ENCODE measurements at regions not wholly inside any gene's neighbourhood (a gene's known extent, or its start where the extent isn't known, plus 50 kb on each side); places are given as distances from the start of the nearest gene placed in this dataset.
"Not testable (repeated sequence)": the region's sequence is repeated elsewhere in the genome, so short reads cannot be mapped to it uniquely, and the experiment has no call there.

DNA sequence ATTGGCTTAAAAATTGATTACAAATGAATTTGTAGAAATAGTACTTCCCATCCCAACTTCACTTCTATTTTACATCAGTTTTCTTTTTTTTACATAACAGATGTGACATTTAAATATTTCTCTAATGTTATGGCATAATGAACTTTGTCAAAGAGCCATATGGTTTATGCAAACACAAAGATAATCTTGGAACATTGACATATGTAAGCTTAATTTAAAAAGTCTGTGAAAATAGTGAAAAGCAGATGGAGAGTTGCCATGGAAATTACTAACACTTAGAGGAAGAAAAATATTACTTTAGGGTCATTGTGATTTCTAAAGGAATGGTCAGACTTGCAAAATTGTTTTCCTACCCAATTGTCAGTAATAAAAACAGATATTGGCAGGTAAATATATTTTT is 232.4 kb downstream of the AEBP2 start:
- peak; percentile 33 for DNase-seq

DNA sequence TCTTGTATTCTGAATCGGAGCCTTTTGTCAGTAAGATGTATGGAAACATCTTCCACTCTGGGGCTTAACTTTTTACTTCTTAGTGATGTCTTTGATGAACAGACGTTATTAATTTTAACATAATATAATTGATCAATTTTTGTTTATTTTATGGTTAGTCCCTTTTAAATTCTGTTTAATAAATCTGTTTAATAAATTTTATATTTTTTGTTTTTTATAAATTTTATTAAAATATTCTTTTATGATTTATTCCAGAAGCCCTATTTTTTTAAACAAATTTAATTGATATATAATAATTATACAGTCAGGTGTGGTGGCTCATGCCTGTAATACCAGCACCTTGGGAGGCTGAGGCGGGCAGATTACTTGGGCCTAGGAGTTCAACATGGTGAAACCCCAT is 235.1 kb downstream of the AEBP2 start:
- DNase-seq: no peak

DNA sequence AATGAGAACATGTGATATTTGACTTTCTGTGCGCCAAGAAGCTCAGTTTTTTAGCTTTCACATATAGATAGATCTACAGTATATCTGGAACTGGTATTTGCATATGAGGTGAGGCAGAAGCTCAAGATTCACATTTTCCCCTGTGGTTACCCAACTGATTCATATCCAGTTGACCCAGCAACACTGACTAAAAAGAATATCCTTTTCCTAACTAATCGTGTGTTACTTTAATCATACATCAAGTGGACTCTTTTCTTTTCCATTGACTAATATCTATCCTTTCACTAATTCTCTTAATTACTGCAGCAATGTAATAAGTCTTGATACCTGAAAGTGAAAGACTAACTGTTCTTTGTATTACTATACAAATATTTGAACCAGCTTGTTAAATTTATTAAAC is 236.1 kb downstream of the AEBP2 start:
- DNase-seq: no peak

DNA sequence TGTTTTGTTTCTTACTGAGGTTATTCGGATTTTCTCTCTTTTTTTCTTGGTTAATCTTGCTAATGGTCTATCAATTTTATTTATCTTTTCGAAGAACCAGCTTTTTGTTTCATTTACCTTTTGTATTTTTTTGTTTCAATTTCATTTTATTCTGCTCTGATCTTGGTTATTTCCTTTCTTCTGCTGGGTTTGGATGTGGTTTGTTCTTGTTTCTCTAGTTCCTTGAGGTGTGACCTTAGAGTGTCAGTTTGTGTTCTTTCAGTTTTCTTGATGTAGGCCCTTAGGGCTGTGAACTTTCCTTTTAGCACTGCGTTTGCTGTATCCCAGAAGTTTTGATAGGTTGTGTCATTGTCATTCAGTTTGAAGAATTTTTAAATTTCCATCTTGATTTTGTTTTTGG is 239.2 kb downstream of the AEBP2 start:
- DNase-seq: not testable (repeated sequence)

DNA sequence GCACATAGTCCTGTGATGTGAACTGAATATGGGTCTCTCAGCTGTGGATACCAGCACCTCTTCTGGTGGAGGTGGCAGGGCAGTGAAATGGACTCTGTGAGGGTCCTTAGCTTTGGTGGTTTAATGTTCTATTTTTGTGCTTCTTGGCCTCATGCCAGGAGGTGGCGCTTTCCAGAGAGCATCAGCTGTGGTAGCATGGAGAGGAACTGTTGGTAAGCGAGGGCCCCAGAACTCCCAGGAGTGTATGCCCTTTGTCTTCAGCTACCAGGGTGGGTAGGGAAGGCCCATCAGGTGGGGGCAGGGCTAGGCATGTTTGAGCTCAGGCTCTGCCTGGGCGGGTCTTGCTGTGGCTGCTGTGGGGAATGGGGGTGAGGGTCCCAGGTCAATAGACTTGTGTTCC is 241.7 kb downstream of the AEBP2 start:
- DNase-seq: no peak

DNA sequence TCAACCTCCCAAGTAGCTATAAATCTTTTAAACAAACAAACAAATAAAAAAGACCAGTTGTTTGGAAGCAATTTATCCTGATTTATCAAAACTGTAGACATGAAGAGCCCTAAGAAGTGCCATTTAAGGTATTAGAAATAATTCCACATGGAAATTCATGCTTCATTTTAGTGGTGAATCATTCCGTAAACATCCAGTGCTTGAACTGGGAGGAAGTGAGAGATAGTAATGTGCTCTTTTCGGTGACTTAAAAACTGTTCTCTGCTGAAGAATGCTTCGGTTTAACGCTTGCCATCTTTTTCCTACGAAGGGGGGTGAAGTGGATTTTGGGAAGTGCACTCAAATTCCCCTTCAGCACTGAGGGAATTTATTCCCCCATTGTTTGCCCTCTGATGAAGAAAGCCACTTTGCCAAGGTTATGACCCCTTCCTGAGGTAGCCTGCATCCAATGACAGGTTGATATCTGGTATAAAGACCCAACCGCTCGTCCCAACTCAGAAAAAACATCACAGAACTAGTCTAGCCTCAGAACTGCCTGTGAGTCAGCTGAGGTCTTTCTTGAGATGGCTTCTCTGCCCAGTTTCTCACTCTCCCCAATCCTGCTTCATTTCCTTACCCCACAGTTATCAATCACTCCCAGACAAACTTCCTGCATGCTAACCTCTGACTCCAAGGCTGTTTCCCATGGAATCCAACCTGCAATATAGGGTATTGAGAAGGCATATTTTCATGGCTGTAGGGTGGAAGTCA is 244.1 kb downstream of the AEBP2 start:
- peak; percentile 77 for DNase-seq

DNA sequence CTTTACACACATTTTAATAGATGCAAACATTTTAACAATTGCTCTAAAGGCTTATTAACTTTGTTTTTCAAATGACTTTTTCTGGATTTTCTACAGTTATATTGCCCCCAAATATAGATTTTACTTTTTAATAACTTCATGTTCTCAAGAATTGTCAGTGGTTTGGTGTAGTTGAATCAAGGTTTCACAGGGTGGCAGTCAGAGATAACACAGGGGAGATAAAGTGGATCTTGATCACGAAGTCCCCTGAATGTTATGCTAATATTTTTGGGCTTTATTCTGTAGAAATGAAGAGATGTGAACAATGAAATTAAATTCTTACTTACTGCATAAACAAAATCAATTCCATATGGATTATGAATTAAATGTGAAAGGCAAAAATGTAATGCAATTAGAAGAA is 248.1 kb downstream of the AEBP2 start:
- DNase-seq: no peak

DNA sequence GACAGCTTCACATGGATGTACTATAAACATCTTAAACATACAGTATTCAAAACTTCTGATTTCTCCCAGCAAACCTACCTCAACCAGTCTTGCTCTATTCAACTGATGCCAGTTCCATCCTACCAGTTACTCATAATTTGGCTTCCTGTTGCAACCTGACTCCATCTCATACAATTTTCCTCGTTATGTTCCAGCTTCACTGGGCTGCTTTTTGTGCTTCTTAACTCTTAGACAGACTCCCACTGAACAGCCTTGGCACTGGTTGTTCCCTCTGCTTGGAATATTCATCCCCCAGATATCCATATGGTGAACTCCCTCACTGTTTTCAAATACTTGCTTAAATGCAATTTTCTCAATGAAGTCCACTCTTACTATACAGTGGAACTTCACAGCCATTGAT is 249.2 kb downstream of the AEBP2 start:
- no peak for DNase-seq

DNA sequence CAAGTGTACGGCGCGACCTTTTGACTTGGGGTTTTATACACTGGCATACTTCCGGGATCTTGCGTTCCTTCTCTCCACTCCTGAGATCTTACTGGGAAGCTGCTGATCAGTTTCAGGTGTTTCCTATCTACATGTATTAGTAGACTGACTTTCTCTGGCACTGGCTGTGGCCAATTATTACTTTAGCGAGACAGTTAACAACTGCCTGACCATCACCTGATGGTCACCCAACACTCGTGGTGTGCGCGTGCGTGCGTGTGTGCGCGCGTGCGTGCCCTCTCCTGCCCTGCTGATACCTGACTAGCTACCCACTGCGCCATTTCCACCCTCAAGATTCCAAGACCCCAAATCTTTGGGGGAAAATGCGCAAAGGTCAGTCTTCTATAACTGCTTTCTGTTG is 249.9 kb downstream of the AEBP2 start:
- no peak for DNase-seq

DNA sequence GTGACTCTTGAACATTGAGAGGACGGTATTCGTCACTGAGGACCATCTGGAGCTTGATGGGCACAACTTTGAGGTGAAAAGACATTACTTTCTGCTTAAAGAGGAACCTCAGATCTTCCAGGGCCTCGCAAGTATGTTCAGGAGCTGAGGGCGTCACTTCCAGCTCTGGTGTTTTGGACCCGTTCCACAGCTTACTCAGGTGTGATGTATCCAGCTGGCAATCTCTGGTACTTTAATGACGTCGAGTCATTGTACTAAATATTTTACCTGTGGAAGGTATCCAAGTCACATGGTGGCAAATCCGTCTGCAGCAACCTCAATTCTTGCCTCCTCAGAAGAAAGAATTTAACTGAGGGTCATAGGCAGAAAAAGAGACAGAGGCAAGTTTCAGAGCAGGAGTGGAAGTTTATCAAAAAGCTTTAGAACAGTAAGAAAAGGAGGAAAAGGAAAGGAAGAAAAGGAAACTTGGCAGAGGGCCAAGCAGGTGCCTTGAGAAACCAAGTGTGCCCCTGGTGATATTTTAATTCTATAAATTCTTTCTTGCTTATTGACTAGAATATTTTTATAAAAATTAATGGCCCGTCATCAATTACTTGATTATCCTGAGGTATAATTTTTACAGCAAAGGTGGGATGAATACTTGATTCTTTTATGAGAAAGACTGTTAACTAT is 250.6 kb downstream of the AEBP2 start:
- no peak for DNase-seq

DNA sequence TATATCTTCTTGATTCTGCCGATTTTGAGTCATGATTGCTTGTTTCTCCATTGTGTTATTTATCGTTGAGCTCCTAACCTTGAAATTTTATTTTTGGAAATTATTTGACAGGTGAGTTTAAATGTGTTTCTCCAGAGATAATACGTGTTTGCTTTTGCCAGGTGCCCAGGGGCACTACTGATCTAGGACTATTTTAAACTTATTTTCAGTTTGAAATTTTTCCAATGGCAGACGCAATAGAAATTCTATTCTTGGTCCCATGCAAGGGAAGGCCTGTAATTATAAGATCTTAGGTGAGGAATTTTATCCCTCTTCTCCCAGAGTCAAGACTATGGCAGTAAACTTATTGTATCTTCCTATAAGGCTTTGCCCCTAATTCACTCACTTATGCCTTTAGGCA is 252.8 kb downstream of the AEBP2 start:
- DNase-seq: no peak

DNA sequence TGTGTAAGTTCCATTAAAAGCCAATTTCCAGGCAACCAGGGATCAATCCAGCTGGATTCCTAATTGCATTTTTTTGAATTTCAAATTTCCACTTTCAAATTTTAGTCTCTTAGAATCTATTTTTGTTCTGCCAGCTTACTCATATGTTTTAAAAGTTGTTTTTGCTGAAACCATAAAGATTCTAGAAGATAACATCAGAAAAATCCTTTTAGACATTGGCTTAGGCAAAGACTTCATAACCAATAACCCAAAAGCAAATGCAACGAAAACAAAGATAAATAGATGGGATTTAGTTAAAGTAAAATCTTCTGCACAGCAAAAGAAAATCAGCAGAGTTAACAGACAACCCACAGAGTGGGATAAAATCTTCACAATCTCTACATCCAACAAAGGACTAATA is 253.3 kb downstream of the AEBP2 start:
- no peak for DNase-seq

DNA sequence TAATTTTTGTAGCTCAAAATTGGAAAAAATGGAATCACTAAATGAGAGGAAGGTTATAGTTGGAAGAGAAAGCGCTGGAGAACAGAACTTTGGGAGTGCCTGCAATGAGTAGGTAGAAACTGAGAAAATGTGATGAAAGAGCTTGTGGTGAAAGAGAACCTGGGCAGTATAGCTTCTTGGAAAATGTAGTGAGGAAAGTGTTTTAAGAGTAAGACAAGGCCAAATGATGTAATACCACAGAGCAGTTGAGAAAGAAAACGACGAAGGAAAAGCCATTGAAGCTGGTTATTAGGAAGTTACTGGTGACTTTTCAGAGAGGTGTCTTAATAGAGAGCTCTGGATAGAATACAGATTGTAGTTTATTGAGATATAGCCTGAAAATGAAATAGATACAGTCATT is 255.3 kb downstream of the AEBP2 start:
- peak; percentile 30 for DNase-seq

DNA sequence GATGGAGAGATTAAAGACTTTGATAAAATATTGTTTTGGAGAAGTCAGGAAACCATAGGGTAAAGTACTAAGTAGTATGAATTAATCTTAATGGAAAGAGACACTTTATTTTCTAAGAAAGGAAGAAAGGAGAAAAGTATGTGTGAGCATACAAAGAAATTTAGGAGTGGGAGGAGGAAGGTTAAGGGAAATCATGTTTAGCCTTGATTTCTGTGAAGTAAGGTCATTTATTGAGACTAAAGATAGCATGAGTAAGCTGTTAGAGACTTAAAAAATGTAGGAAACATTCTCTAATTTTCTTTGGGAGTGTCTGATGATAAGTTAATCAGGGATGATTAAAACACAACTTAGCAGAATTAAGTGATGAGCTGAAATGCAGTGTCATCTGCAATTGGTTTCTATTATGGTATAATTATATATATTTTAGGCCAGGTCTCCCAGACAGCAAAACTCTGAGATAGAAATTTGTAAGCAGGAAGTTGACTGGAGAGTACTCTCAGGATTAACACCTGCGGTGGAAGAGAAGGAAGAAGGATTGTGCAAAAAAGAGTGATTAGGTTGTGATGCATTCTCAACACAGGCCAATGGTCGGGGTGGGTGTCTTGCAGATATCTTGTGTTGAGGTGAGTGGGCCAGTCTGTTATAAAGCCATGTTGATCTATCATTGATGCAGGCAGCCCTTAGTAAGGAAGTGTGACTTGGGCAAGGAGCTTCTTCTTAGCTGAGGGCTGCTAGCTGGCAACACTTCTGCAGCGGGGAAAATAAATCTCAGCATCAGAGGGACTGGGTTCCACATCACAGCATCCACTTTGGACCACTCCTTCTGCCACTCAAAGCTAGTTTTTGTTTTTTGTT is 256.2 kb downstream of the AEBP2 start:
- DNase-seq: peak; percentile 50

DNA sequence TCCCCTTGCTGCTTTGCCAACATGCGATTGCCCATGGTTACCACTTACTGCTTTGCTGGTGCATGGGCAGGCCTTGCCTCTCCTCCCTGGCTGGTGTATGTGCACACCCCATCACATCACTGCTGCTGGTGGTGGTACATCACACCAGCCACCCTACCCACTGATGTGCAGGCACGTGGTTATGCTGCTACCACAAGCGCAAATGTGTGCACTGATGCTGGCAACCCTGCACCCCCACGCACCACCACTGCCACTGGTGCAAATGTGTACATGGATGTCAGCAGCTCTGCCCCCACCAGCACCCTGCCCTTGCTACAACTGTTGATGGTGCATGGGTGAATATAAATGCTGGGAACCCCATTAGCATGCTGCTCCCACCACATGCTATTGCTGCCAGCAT is 261.7 kb downstream of the AEBP2 start:
- DNase-seq: no peak

DNA sequence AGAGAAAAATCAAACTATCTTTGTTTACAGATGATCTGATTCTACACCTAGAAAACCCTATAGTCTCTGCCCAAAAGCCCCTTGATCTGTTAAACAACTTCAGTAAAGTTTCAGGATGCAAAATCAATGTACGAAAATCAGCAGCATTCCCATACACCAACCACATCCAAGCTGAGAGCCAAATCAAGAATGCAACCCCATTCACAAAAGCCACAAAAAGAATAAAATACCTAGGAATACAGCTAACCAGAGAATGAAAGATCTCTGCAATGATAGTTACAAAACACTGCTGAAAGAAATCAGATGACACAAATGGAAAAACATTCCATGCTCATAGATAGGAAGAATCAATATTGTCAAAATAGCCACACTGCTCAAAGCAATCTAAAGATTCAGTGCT is 265.7 kb downstream of the AEBP2 start:
- peak; percentile 29 for DNase-seq

DNA sequence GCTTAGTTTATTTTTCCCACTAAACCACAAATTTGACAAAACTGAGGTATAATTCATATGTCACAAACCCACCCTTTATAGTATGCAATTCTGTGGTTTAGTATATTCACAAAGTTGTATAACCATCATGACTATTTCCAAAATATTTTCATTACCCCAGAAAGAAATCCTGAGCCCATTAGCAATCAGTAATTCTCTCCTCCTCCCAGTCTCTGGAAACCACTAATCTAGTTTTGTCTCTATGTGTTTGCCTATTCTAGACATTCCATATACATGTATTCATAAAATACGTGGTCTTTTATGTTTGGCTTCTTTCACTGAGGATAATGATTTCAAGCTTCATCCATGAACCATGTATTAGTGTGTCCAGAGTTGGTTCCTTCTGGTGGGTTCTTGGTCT is 267.6 kb downstream of the AEBP2 start:
- DNase-seq: peak; percentile 82

DNA sequence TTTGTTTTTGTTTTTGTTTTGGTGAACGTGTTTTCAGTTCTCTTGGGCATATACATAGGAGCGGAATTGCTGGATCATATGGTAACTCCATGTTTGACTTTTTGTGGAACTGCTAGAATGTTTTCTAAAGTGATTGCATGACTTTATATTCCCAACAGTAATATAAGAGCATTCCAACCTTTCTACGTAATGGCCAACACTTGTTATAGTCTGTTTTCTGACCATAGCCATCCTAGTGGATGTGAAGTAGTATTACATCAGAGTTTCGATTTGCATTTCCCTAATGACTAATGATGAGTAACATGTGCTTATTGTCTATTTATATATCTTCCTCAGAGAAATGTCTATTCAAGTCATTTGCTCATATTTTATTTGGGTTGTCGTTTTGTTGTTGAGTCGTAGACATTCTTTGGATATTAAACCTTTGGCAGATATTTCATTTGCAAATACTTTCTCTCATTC is 268.7 kb downstream of the AEBP2 start:
- peak; percentile 45 for DNase-seq

DNA sequence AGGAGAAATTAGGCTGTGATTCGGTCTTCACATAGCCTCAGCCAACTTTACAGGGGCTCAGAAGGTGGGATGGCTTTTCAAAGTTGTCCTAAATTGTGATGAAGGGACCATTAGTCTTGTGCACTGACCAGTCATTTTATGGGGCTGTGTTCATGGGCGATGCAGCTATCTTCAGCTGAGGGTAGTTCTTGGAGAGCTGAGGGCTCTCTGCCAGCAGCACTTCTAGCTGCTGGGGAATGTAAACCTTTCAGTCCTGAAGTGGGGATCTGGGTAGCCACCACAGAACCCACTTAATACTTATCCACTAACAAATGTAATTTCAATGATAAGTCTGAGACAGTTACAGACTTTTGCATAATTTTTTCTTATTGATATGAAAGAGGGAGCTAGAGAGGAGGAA is 270.6 kb downstream of the AEBP2 start:
- DNase-seq: no peak

DNA sequence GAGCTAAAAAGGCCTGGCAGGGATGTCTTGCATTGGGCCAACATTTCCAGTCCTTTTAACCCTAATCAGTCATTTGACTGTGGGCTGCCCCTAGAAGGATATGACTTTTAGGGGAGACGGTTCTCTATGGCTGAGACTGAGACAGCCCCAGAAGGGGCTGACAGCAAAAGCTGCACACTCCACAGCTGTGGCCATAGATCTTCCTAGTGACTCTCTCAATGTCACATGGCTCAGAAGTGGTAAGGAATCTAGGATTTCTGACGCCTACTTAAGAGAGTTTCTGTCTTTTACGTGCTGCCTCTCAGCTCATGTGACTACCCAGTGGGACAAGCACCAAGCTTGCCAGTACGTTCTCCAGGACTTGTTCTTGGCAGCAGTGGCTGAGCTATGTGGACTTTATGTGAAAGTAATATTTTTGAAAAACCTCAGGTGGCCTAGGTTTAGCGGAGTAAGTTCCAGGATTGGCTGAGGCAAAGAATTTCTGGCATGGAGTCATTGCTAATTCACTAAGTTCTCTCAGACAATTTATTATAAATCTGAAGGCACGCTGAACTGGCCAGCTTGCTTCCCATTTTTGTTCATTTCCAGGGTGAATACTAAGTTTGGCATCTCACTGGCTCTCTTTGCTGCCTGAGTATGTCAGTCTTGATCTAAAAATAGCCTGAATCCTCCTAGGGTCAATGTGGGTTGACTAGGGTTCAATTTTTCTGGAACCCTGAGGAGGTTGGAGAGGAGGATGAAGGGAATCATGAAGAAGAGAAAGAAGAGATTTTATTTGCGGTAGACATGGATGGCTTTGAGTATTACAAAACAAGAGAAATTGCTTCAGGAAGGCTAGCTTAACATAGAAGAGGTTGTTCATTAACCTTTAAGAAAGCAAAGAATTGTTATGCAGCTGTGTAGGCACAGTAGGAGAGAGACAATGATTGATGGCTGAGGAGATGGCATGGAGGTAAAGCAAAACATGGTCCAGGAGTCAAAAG is 271.8 kb downstream of the AEBP2 start:
- DNase-seq: peak; percentile 13

DNA sequence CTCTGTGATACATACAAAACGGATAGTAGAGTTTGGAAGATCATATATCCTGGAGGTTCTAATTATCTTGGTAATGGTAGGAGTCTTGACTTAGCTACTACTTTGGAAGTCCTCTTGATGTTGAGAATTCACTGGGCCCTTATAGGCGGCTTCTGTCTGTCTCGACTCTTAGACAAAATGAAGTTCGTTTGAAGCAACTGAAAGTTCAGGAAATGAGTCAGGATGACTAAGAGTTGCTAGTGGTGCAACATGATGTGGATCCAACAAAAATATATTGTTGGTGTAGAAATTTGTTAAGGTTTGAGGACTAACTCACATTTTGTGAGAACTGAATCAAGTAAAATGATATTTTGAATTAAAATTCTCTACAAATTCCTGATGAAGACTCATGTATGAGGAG is 272.7 kb downstream of the AEBP2 start:
- DNase-seq: peak; percentile 65

DNA sequence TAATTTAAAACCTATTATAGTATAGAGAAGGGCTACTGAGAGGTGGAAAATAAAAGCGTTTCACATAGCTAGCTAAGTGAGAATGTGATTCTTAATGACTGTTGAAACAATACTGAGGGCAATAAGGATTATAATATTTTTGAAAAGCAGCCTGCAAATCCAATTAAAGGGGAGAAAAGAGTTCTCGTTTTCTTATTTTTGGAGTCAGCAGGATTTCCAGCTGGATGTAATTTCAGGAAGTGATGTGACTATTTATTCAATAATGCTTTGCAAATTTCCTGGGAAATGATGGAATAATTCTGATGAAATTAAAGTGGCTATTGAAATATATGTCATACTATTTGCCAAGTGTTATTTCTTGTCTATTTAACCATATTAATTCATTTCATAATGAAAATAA is 279.1 kb downstream of the AEBP2 start:
- DNase-seq: no peak
